Smooth muscle cell (in vitro differentiated cells): ENCODE measurements at regions not wholly inside any gene's neighbourhood (a gene's known extent, or its start where the extent isn't known, plus 50 kb on each side); places are given as distances from the start of the nearest gene placed in this dataset.

Experiments used
- DNase-seq: peaks from one replicate; lab custom pipeline; 2025; ENCODE audit not compliant: unreplicated experiment; lab: John Stamatoyannopoulos, UW
- H2AFZ ChIP-seq: fragments of 200-600 bp; sonication (generic); 2 replicates; pipeline ENCODE4 v1.6.0; 2016; ENCODE audit warnings: antibody characterized with exemption, low read depth, mild to moderate bottlenecking
- H3F3A ChIP-seq: fragments of 200-600 bp; sonication (generic); 2 replicates; pipeline ENCODE4 v1.6.0; 2017; ENCODE audit warnings: antibody characterized with exemption, low read depth
- H3K27ac ChIP-seq: fragments of 200-600 bp; sonication (generic); 2 replicates; pipeline ENCODE4 v1.5.1; 2016; ENCODE audit warnings: low read depth, mild to moderate bottlenecking
- H3K27me3 ChIP-seq: fragments of 200-600 bp; sonication (generic); 2 replicates; pipeline ENCODE4 v1.6.1; 2016; ENCODE audit warnings: low read depth, mild to moderate bottlenecking
- H3K36me3 ChIP-seq: fragments of 200-600 bp; sonication (generic); 2 replicates; pipeline ENCODE4 v1.5.1; 2016; ENCODE audit warnings: low read depth
- H3K4me1 ChIP-seq: fragments of 200-600 bp; sonication (generic); 2 replicates; pipeline ENCODE4 v1.5.1; 2016; ENCODE audit warnings: low read depth
- H3K4me2 ChIP-seq: fragments of 200-600 bp; sonication (generic); 2 replicates; pipeline ENCODE4 v1.6.0; 2016; ENCODE audit warnings: mild to moderate bottlenecking
- H3K4me3 ChIP-seq: fragments of 200-600 bp; sonication (generic); 2 replicates; pipeline ENCODE4 v1.5.1; 2016; ENCODE audit warnings: mild to moderate bottlenecking
- H3K79me2 ChIP-seq: fragments of 200-600 bp; sonication (generic); 2 replicates; pipeline ENCODE4 v1.6.0; 2016; ENCODE audit warnings: low read depth, mild to moderate bottlenecking
- H3K9ac ChIP-seq: fragments of 200-600 bp; sonication (generic); 2 replicates; pipeline ENCODE4 v1.6.0; 2016; ENCODE audit warnings: low read depth
- H3K9me3 ChIP-seq: fragments of 200-600 bp; sonication (generic); replicated peaks from 2 replicates; pipeline ENCODE4 v1.5.1; 2016; ENCODE audit warnings: low read depth
- H4K20me1 ChIP-seq: fragments of 200-600 bp; sonication (generic); 2 replicates; pipeline ENCODE4 v1.6.0; 2016; ENCODE audit warnings: low read depth
- WGBS: methylation state at CpG from one replicate; pipeline ENCODE4 v1.1.7; 2016; ENCODE audit warnings: low lambda C conversion rate; 5-methylcytosine and 5-hydroxymethylcytosine counted together
- TF ChIP-seq, protein P1 (sequence below): fragments of 200-600 bp; sonication (generic); IDR thresholded peaks from 2 replicates; pipeline ENCODE4 v1.5.1; 2017; ENCODE audit warnings: borderline replicate concordance, mild to moderate bottlenecking, antibody characterized with exemption; ENCODE audit not compliant: insufficient read depth, poor library complexity, severe bottlenecking

DNA sequence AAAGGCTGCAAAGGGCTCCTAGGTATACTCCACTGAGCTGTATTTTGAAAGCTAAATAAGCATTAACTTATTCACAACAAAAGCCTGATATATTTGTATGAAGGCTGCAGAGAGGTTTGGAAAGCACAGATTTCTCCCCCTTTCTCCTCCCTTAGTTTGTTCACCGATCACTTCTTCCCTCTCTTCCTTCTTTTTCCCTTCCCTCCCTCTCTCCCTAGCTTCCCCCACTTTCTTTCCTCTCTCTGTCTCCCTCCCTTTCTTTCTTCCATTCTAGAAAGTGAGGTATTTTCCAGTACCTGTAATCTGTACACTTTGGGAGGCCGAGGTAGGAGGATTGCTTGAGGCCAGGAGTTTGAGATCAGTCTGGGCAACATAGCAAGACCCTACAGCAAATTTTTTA is 62.1 kb downstream of the HHEX start:
- H3K4me2 ChIP-seq, result no peak overlapping the region
- no peaks in the 10 kb centered on the region for H3K27me3 ChIP-seq
- no peak for DNase-seq
- H3K4me3 ChIP-seq, result no peak overlapping the region
- no peaks in the 10 kb centered on the region for H3K36me3 ChIP-seq
- H3K79me2 ChIP-seq, result no peaks in the 10 kb centered on the region
- no peak overlapping the region for H3K27ac ChIP-seq
- 91% methylated on average over 2 of the region's 2 CpGs for WGBS
- TF ChIP-seq, protein P1, sequence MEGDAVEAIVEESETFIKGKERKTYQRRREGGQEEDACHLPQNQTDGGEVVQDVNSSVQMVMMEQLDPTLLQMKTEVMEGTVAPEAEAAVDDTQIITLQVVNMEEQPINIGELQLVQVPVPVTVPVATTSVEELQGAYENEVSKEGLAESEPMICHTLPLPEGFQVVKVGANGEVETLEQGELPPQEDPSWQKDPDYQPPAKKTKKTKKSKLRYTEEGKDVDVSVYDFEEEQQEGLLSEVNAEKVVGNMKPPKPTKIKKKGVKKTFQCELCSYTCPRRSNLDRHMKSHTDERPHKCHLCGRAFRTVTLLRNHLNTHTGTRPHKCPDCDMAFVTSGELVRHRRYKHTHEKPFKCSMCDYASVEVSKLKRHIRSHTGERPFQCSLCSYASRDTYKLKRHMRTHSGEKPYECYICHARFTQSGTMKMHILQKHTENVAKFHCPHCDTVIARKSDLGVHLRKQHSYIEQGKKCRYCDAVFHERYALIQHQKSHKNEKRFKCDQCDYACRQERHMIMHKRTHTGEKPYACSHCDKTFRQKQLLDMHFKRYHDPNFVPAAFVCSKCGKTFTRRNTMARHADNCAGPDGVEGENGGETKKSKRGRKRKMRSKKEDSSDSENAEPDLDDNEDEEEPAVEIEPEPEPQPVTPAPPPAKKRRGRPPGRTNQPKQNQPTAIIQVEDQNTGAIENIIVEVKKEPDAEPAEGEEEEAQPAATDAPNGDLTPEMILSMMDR, result no peak
- H3K9ac ChIP-seq, result no peak overlapping the region
- no peaks in the 10 kb centered on the region for H3K9me3 ChIP-seq
- H3F3A ChIP-seq, result no peaks in the 10 kb centered on the region
- H4K20me1 ChIP-seq, result no peaks in the 10 kb centered on the region
- peaks cover under 1% of the 10 kb centered on the region for H3K4me1 ChIP-seq
- no peak overlapping the region for H2AFZ ChIP-seq

DNA sequence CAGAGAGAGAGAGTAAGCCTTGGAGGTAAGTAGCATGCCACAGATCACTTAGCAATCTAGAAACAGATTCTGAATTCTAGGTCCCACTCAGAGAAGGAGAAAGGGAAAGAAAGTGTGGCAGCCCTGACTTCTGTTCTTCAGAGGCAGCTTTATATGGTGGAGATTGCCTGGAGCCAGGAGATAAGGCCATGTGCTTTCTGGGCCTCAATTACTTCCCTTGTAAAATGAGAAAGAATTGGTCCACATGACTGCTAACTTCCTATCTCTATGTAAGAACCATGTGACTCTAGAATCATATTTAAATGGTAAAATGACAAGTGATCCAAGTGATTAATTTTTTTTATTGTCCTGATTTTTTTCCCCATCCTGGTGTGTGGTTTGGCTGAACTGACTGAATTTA is 64.1 kb downstream of the HHEX start:
- peaks cover 7% of the 10 kb centered on the region for H3K4me1 ChIP-seq
- no peaks in the 10 kb centered on the region for H3K36me3 ChIP-seq
- TF ChIP-seq, protein P1, result no peak
- no peak overlapping the region for H2AFZ ChIP-seq
- no peaks in the 10 kb centered on the region for H3F3A ChIP-seq
- no peak overlapping the region for H3K9ac ChIP-seq
- H4K20me1 ChIP-seq, result no peaks in the 10 kb centered on the region
- no peak overlapping the region for H3K27ac ChIP-seq
- H3K27me3 ChIP-seq, result no peaks in the 10 kb centered on the region
- H3K4me2 ChIP-seq, result no peak overlapping the region
- H3K4me3 ChIP-seq, result no peak overlapping the region
- H3K9me3 ChIP-seq, result no peaks in the 10 kb centered on the region
- DNase-seq, result no peak
- H3K79me2 ChIP-seq, result no peaks in the 10 kb centered on the region

DNA sequence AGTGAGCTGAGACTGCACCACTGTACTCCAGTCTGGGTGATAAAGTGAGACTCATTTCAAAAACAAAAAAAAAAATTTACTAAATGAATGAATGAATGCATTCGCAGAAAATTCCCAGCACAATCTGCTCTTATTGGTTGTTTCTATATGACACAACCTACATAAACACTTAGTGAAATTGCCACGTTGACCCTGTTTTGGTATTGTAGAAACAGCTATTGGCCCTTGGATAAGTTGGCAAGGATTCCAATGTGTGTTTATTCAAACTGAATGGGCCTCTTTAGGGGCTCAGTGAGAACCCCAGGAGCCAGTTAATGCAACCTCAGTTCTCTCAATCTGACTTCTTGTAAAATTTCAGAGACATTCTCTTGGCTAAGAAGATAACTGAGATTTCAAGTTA is 66.0 kb downstream of the HHEX start:
- Histone ChIP-seq H3K9ac (no peak overlapping the region), H3K27ac (no peak overlapping the region), H3F3A (no peaks in the 10 kb centered on the region), H4K20me1 (no peaks in the 10 kb centered on the region), H2AFZ (peak overlapping the region; percentile 67), H3K36me3 (no peaks in the 10 kb centered on the region), H3K27me3 (no peaks in the 10 kb centered on the region), H3K4me2 (no peak overlapping the region), H3K9me3 (no peaks in the 10 kb centered on the region), H3K4me1 (peaks cover 10% of the 10 kb centered on the region), H3K4me3 (no peak overlapping the region), H3K79me2 (no peaks in the 10 kb centered on the region)
- TF ChIP-seq, protein P1, result no peak
- whole genome bisulfite sequencing, result 81% methylated on average over 2 of the region's 2 CpGs
- no peak for DNase-seq

DNA sequence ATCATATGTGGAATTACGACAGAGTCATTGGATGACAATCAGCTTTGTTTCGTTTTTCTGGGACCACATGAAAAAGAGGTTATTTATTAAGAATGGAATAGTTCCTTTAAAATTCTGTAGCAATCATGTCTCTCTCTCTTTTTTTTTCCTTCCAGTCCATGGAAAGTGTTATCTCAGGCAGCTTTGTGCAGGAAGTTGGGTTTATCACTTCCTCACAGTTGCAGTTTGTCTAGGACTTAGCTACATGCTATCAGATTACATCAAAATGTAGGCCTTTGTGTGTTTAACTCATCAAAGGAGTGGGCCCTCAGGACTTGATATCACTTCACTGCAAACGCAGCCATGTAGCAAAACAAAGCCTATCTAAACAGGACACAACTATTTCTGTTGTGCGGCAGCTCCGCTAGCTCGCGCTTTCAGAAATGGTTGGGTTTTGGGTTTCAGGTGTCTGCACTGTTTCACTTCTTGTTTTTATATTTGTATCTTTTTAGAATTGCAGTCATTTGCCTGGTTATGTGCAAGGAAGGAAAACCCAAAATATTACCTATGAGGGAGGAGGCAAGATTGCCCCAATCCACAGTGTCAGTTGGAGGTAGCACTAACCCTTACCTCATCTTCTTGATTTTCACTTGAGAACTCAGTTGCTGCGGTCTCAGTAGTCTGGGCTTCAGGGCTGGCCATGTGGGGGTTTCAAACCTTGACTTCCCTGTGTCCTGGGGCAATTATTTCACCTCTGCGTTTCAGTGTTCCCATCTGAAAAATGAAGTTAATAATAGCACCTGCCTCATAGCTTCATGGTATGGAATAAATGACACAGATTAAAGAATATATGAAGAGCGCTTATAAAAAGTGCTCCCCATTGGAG is 66.7 kb downstream of the HHEX start:
- no peak overlapping the region for H3K9ac ChIP-seq
- H3K9me3 ChIP-seq, result no peaks in the 10 kb centered on the region
- H3K36me3 ChIP-seq, result no peaks in the 10 kb centered on the region
- no peak for DNase-seq
- no peaks in the 10 kb centered on the region for H4K20me1 ChIP-seq
- no peak overlapping the region for H3K4me2 ChIP-seq
- H3K4me3 ChIP-seq, result no peak overlapping the region
- no peak overlapping the region for H3K27ac ChIP-seq
- H3F3A ChIP-seq, result no peaks in the 10 kb centered on the region
- TF ChIP-seq, protein P1, result no peak
- peaks cover 10% of the 10 kb centered on the region for H3K4me1 ChIP-seq
- 66% methylated on average over 10 of the region's 10 CpGs for WGBS
- no peaks in the 10 kb centered on the region for H3K79me2 ChIP-seq
- no peaks in the 10 kb centered on the region for H3K27me3 ChIP-seq
- peak overlapping the region; percentile 67 for H2AFZ ChIP-seq
